NCI-H1417 (cell line): ENCODE measurements at regions not wholly inside any gene's neighbourhood (a gene's known extent, or its start where the extent isn't known, plus 50 kb on each side); places are given as distances from the start of the nearest gene placed in this dataset.
"Not testable (repeated sequence)": the region's sequence is repeated elsewhere in the genome, so short reads cannot be mapped to it uniquely, and the experiment has no call there.

Source experiments
- DNase-seq, 3 experiments: peaks; one replicate each; lab custom pipeline; 2025; lab: John Stamatoyannopoulos, UW

GRCh38 chr5:85395526-85395925, 1010.8 kb upstream of the EDIL3 start:
- no peak for DNase-seq

GRCh38 chr5:85397451-85397850, 1012.8 kb upstream of the EDIL3 start:
- no peak for DNase-seq

- no peak for DNase-seq
These were observed 1043.8 kb upstream of the EDIL3 start for GRCh38 chr5:85428426-85428934.

GRCh38 chr5:85431726-85432125, 1047.0 kb upstream of the EDIL3 start:
- not testable (repeated sequence) for DNase-seq

GRCh38 chr5:85441156-85441555, 1056.5 kb upstream of the EDIL3 start:
- DNase-seq, result peak in 1 of 3 experiments; percentile 5

GRCh38 chr5:85441853-85442252, 1057.2 kb upstream of the EDIL3 start:
- no peak for DNase-seq

- DNase-seq, result no peak
These were observed 1067.8 kb upstream of the EDIL3 start for GRCh38 chr5:85452322-85453025.

- DNase-seq, result no peak
These were observed 1068.3 kb upstream of the EDIL3 start for GRCh38 chr5:85453026-85453349.

- no peak for DNase-seq
These were observed 1073.6 kb upstream of the EDIL3 start for GRCh38 chr5:85458319-85458718.

GRCh38 chr5:85462957-85463356, 1078.3 kb upstream of the EDIL3 start:
- DNase-seq, result no peak

- DNase-seq, result no peak
These were observed 1081.7 kb upstream of the EDIL3 start for GRCh38 chr5:85466423-85466822.

GRCh38 chr5:85472749-85473148, 1088.1 kb upstream of the EDIL3 start:
- no peak for DNase-seq

GRCh38 chr5:85475151-85475550, 1090.5 kb upstream of the EDIL3 start:
- DNase-seq, result not testable (repeated sequence)

GRCh38 chr5:85476617-85477016, 1091.9 kb upstream of the EDIL3 start:
- no peak for DNase-seq

- no peak for DNase-seq
These were observed 1095.2 kb upstream of the EDIL3 start for GRCh38 chr5:85479849-85480248.

GRCh38 chr5:85484982-85485574, 1100.4 kb upstream of the EDIL3 start:
- no peak for DNase-seq

- DNase-seq, result no peak
These were observed 1103.6 kb upstream of the EDIL3 start for GRCh38 chr5:85488295-85488694.

GRCh38 chr5:85500869-85501268, 1116.2 kb upstream of the EDIL3 start:
- DNase-seq, result no peak

GRCh38 chr5:85512896-85513295, 1104.8 kb upstream of the COX7C start:
- DNase-seq, result peak in 2 of 3 experiments; percentile 1 to 11

- no peak for DNase-seq
These were observed 1102.2 kb upstream of the COX7C start for GRCh38 chr5:85515588-85515987.

- DNase-seq, result no peak
These were observed 1100.4 kb upstream of the COX7C start for GRCh38 chr5:85517386-85517785.

GRCh38 chr5:85533341-85534047, 1084.2 kb upstream of the COX7C start:
- peak in 1 of 3 experiments; percentile 32 for DNase-seq

GRCh38 chr5:85538362-85538761, 1079.4 kb upstream of the COX7C start:
- DNase-seq, result no peak
